Endothelial cell of umbilical vein (primary cell): ENCODE measurements at regions not wholly inside any gene's neighbourhood (a gene's known extent, or its start where the extent isn't known, plus 50 kb on each side); places are given as distances from the start of the nearest gene placed in this dataset.

Experiments used
- BruUV-seq: library from RNA; stranded (reverse); fragments of 400-500 nt; replicated peaks from 2 replicates; lab custom pipeline; 2021; lab: Mats Ljungman, UMichigan
- CTCF ChIA-PET: fragments of 300-600, 350-600 bp; sonication (Branson Sonifier 250); formaldehyde crosslinking; loops from one replicate; lab custom pipeline; 2021; ENCODE audit warnings: antibody characterized with exemption, inconsistent platforms; lab: Charles Lee
- POLR2A ChIA-PET: fragments of 300-600, 350-600 bp; sonication (Branson Sonifier 250); formaldehyde crosslinking; loops from one replicate; lab custom pipeline; 2021; ENCODE audit warnings: antibody characterized with exemption, inconsistent platforms; lab: Charles Lee
- DNase-seq: peaks from one replicate; pipeline ENCODE4 v3.0.0-alpha.2; 2011; ENCODE audit warnings: low read depth, low spot score
- FAIRE-seq: peaks from 2 replicates; lab custom pipeline; 2011; peaks lifted over from hg19 to GRCh38; lab: Jason Lieb, UNC
- H2AFZ ChIP-seq: 2 replicates; pipeline ENCODE4 v1.6.0; 2012; ENCODE audit warnings: low read depth, low read length, control low read depth, inconsistent platforms
- H3K27ac ChIP-seq: 2 replicates; pipeline ENCODE4 v1.5.1; 2011; ENCODE audit warnings: low read depth, mild to moderate bottlenecking, control low read depth, low read length, moderate library complexity; ENCODE audit not compliant: insufficient read depth
- H3K27me3 ChIP-seq, 2 experiments: 2 replicates each; pipeline versions ENCODE4 v1.6.0 to v1.6.1; 2011; ENCODE audit warnings: low read length in 2 of 2, mixed read lengths in 1 of 2; ENCODE audit not compliant: control insufficient read depth in 2 of 2, insufficient read depth in 2 of 2
- H3K36me3 ChIP-seq, 2 experiments: 2 replicates in 1 of 2; 3 replicates in 1 of 2; pipeline ENCODE4 v1.5.1; 2011; ENCODE audit warnings: low read length in 2 of 2, mild to moderate bottlenecking in 1 of 2, moderate library complexity in 1 of 2; ENCODE audit not compliant: control insufficient read depth in 2 of 2, insufficient read depth in 2 of 2; ENCODE audit errors: extremely low read depth in 1 of 2
- H3K4me1 ChIP-seq: 3 replicates; pipeline ENCODE4 v1.5.1; 2011; ENCODE audit warnings: mild to moderate bottlenecking, low read length; ENCODE audit not compliant: control insufficient read depth, insufficient read depth; ENCODE audit errors: extremely low read depth
- H3K4me2 ChIP-seq: 2 replicates; pipeline ENCODE4 v1.6.1; 2011; ENCODE audit warnings: low read length, control low read depth, mixed read lengths; ENCODE audit not compliant: insufficient read depth
- H3K4me3 ChIP-seq, 3 experiments: fragments of 200-600 bp in 1 of 3; sonication (generic), shearing (Covaris generic) in 1 of 3; replicated peaks in 1 of 3; 2 replicates each; pipeline ENCODE4 v1.5.1; 2011 to 2016; ENCODE audit warnings: control low read depth in 3 of 3, low read length in 3 of 3, mild to moderate bottlenecking in 2 of 3, inconsistent platforms in 1 of 3, low read depth in 1 of 3, moderate library complexity in 1 of 3; ENCODE audit not compliant: insufficient read depth in 1 of 3
- H3K79me2 ChIP-seq: 2 replicates; pipeline ENCODE4 v1.6.0; 2012; ENCODE audit warnings: low read length, inconsistent platforms; ENCODE audit not compliant: control insufficient read depth, insufficient read depth
- H3K9ac ChIP-seq: replicated peaks from 2 replicates; pipeline ENCODE3; 2011; ENCODE audit warnings: low read length, control low read depth; ENCODE audit not compliant: insufficient read depth; ENCODE audit errors: extremely low read depth
- H3K9me1 ChIP-seq: replicated peaks from 3 replicates; pipeline ENCODE4 v1.6.0; 2011; ENCODE audit warnings: mild to moderate bottlenecking, low read length; ENCODE audit not compliant: control insufficient read depth, insufficient read depth; ENCODE audit errors: extremely low read depth
- H3K9me3 ChIP-seq: replicated peaks from 2 replicates; pipeline ENCODE4 v1.5.1; 2012; ENCODE audit warnings: low read length, inconsistent platforms; ENCODE audit not compliant: control insufficient read depth, insufficient read depth
- H4K20me1 ChIP-seq: replicated peaks from 2 replicates; pipeline ENCODE3; 2011; ENCODE audit warnings: mild to moderate bottlenecking, low read length; ENCODE audit not compliant: control insufficient read depth, insufficient read depth; ENCODE audit errors: extremely low read depth
- EZH2 ChIP-seq: IDR thresholded peaks from 2 replicates; pipeline ENCODE4 v1.6.1; 2012; ENCODE audit warnings: borderline replicate concordance, low read depth, mild to moderate bottlenecking, moderate library complexity, low read length, inconsistent platforms; ENCODE audit not compliant: severe bottlenecking
- JUN ChIP-seq: IDR thresholded peaks from 2 replicates; pipeline ENCODE4 v1.6.1; 2011; ENCODE audit warnings: borderline replicate concordance, low read depth; ENCODE audit not compliant: insufficient read length, insufficient read depth
- MAX ChIP-seq: IDR thresholded peaks from 2 replicates; pipeline ENCODE4 v1.6.1; 2011; ENCODE audit not compliant: insufficient read depth, insufficient read length
- MYC ChIP-seq: IDR thresholded peaks from one replicate; pipeline ENCODE4 v1.6.1; 2011; ENCODE audit warnings: mild to moderate bottlenecking, low read depth, low read length
- POLR2A ChIP-seq: IDR thresholded peaks from 2 replicates; pipeline ENCODE4 v1.6.1; 2012; ENCODE audit warnings: low read depth, mild to moderate bottlenecking, control low read depth, low read length
- dilution Hi-C: fragments of 300-500 bp; cut with MboI; formaldehyde crosslinking; loops from one replicate; pipeline ENCODE4 v1.15.0; 2019; ENCODE audit warnings: low sequenced_read_pairs; ENCODE audit not compliant: extremely low pct_ligation_motif_present
- intact Hi-C: fragments of 100-400 bp; cut with micrococcal nuclease; formaldehyde crosslinking; loops from one replicate; pipeline ENCODE4 v1.10.0; 2022
- TF ChIP-seq, protein P1 (sequence below), 2 donors: IDR thresholded peaks; 1 replicate in 1 of 2; 2 replicates in 1 of 2; pipeline ENCODE4 v1.5.1; 2011; ENCODE audit warnings: low read length in 2 of 2, mild to moderate bottlenecking in 2 of 2, moderate library complexity in 2 of 2, control low read depth in 1 of 2, inconsistent platforms in 1 of 2, low read depth in 1 of 2; ENCODE audit not compliant: insufficient read depth in 1 of 2; ENCODE audit errors: extremely low read depth in 1 of 2

DNA sequence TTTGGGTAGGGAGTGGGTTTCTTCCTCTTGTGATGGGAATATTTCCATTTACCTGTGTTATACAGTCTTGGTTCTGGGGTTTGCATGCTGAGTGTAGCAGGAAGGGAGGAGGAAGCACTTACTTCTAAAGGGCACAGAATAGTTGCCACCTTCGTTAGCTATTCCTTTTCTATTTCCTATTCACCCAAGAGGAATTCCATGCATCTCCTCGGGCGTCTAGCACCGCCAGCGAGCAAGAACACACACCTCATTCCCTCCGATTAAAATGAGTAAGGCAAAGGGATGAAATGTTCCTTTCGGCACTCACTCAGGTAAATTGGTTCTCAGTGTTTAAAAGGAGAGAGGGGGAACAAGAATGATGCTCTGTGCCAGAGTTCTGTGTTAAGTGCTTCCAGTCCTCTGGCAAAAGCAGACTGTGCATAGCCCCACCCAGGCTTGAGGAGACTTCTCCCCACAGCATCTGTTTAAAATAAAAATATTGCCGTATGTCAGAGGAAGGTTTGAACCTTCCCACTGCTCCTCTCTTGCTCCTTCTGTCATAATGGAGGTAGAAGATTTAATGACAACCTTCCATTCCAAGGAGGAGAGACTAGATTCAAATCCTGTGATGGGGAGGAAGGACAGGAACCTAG, 351.4 kb downstream of the PTTG2 start:
- Histone ChIP-seq H3K4me1 (peaks cover 2% of the 10 kb centered on the region), H4K20me1 (no peaks in the 10 kb centered on the region), H3K9me3 (no peaks in the 10 kb centered on the region), H3K36me3 (no peaks in the 10 kb centered on the region), H3K79me2 (no peaks in the 10 kb centered on the region), H3K4me2 (no peak overlapping the region), H3K9me1 (no peaks in the 10 kb centered on the region), H3K27me3 (no peaks in the 10 kb centered on the region), H2AFZ (no peak overlapping the region), H3K4me3 (no peak overlapping the region), H3K9ac (no peak overlapping the region), H3K27ac (no peak overlapping the region)
- CTCF ChIA-PET, result interaction anchor here (1.4 to 3.0 kb wide), 2 partner anchors 8 to 132 kb away, joined by 5 to 21 read pairs; no protein-coding TSS in a partner anchor
- intact Hi-C loops, result no loop called here
- dilution Hi-C loops, result no loop called here
- no peak for DNase-seq
- FAIRE-seq, result no peak
- POLR2A ChIA-PET, result no interaction called here
- no peak for TF ChIP-seq MAX
- TF ChIP-seq JUN, result no peak
- no peak for TF ChIP-seq MYC
- TF ChIP-seq, protein P1, sequence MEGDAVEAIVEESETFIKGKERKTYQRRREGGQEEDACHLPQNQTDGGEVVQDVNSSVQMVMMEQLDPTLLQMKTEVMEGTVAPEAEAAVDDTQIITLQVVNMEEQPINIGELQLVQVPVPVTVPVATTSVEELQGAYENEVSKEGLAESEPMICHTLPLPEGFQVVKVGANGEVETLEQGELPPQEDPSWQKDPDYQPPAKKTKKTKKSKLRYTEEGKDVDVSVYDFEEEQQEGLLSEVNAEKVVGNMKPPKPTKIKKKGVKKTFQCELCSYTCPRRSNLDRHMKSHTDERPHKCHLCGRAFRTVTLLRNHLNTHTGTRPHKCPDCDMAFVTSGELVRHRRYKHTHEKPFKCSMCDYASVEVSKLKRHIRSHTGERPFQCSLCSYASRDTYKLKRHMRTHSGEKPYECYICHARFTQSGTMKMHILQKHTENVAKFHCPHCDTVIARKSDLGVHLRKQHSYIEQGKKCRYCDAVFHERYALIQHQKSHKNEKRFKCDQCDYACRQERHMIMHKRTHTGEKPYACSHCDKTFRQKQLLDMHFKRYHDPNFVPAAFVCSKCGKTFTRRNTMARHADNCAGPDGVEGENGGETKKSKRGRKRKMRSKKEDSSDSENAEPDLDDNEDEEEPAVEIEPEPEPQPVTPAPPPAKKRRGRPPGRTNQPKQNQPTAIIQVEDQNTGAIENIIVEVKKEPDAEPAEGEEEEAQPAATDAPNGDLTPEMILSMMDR (IDR thresholded peaks at IDR 0.05; ENCODE audit: extremely low read depth in 1 of 2, insufficient read depth in 1 of 2, low read depth in 1 of 2, low read length in 2 of 2), result no peak
- TF ChIP-seq EZH2, result no peak
- no peak for TF ChIP-seq POLR2A
- no TSS peak for BruUV-seq
